Transverse colon (tissue), 4 donors: ENCODE measurements at regions not wholly inside any gene's neighbourhood (a gene's known extent, or its start where the extent isn't known, plus 50 kb on each side); places are given as distances from the start of the nearest gene placed in this dataset.

ENCODE experiments used
- DNase-seq: peaks from one replicate; pipeline ENCODE4 v3.0.0-alpha.2; 2019
- H3K27ac ChIP-seq, 4 donors: fragments of 200-600 bp; sonication (generic); 2 replicates each; pipeline ENCODE4 v1.5.1; 2016 to 2018; ENCODE audit warnings: inconsistent platforms in 4 of 4
- H3K27me3 ChIP-seq: fragments of 200-600 bp; sonication (generic); 2 replicates; pipeline ENCODE4 v1.5.1; 2017; ENCODE audit warnings: inconsistent platforms
- H3K36me3 ChIP-seq, 4 donors: fragments of 200-600 bp; sonication (generic); 2 replicates each; pipeline ENCODE4 v1.5.1; 2017 to 2019; ENCODE audit warnings: inconsistent platforms in 4 of 4
- H3K4me1 ChIP-seq, 4 donors: fragments of 200-600 bp; sonication (generic); 2 replicates each; pipeline ENCODE4 v1.5.1; 2017 to 2020; ENCODE audit warnings: inconsistent platforms in 4 of 4
- H3K4me3 ChIP-seq, 4 donors: fragments of 200-600 bp; sonication (generic); 1 replicate in 1 of 4; 2 replicates in 3 of 4; pipeline versions ENCODE4 v1.5.1 to v1.6.1; 2017 to 2019; ENCODE audit warnings: inconsistent platforms in 4 of 4
- H3K9me3 ChIP-seq, 2 donors: fragments of 200-600 bp; sonication (generic); 2 replicates each; pipeline ENCODE4 v1.5.1; 2017 to 2019; ENCODE audit warnings: inconsistent platforms in 2 of 2
- CTCF ChIP-seq, 5 experiments: fragments of 200-600 bp in 3 of 5; fragments of 450-650 bp in 2 of 5; sonication (generic) in 3 of 5; IDR thresholded peaks; 1 replicate in 2 of 5; 2 replicates in 3 of 5; pipeline ENCODE4 v1.5.1; 2016 to 2017; ENCODE audit warnings: antibody characterized with exemption in 5 of 5, inconsistent platforms in 3 of 5, mild to moderate bottlenecking in 2 of 5, moderate library complexity in 1 of 5
- EP300 ChIP-seq: sonication (generic); formaldehyde crosslinking; IDR thresholded peaks from one replicate; pipeline ENCODE4 v1.6.1; 2017; ENCODE audit warnings: antibody characterized with exemption, low read depth
- POLR2A ChIP-seq: fragments of 450-650 bp; IDR thresholded peaks from one replicate; pipeline ENCODE4 v1.6.1; 2016; ENCODE audit warnings: antibody characterized with exemption, mild to moderate bottlenecking, moderate library complexity
- POLR2AphosphoS5 ChIP-seq, 3 donors: sonication (generic); formaldehyde crosslinking; IDR thresholded peaks; one replicate each; pipeline ENCODE4 v1.6.1; 2016; ENCODE audit warnings: antibody characterized with exemption in 3 of 3
- WGBS, 2 donors: methylation state at CpG; one replicate each; pipeline ENCODE4 v1.1.5; 2018; ENCODE audit warnings: low coverage in 1 of 2; 5-methylcytosine and 5-hydroxymethylcytosine counted together
- in situ Hi-C, 4 donors: fragments of 200-750 bp; cut with MboI; loops; one replicate each; pipeline versions ENCODE4 v1.15.0 to v1.15.1; 2017; ENCODE audit warnings: low sequenced_read_pairs in 3 of 4, low pct_ligation_motif_present in 1 of 4, low pct_unique_long_range_greater_than_20kb in 1 of 4
- intact Hi-C: fragments of 100-400 bp; cut with DNase I; formaldehyde crosslinking; loops from one replicate; pipeline ENCODE4 v1.15.1; 2023; ENCODE audit warnings: low total_unique reads

GRCh38 chr13:64538711-64539110, 2691.4 kb downstream of the PCDH9 start:
- H3K36me3 ChIP-seq = no peaks in the 10 kb centered on the region
- 70 to 83% methylated on average over 2 of the region's 2 CpGs for WGBS, 2 donors
- no peaks in the 10 kb centered on the region for H3K9me3 ChIP-seq
- intact Hi-C loops (no loop called here), in situ Hi-C loops (no loop called here)
- no peaks in the 10 kb centered on the region for H3K27me3 ChIP-seq
- no peak for TF ChIP-seq CTCF (IDR thresholded peaks at IDR 0.05)
- TF ChIP-seq POLR2AphosphoS5 (IDR thresholded peaks at IDR 0.05) = no peak
- no peak for TF ChIP-seq EP300
- TF ChIP-seq POLR2A = no peak
- H3K4me3 ChIP-seq = no peak overlapping the region
- no peak overlapping the region for H3K27ac ChIP-seq
- no peak for DNase-seq
- no peaks in the 10 kb centered on the region for H3K4me1 ChIP-seq

- 56 to 69% methylated on average over 2 of the region's 2 CpGs for WGBS, 2 donors
- TF ChIP-seq POLR2A (no peak), POLR2AphosphoS5 (IDR thresholded peaks at IDR 0.05) (no peak), CTCF (IDR thresholded peaks at IDR 0.05) (no peak), EP300 (no peak)
These were observed 2695.8 kb downstream of the PCDH9 start for GRCh38 chr13:64534302-64534701.

GRCh38 chr13:64531400-64531799, 2698.7 kb downstream of the PCDH9 start:
- Histone ChIP-seq H3K27ac (no peak overlapping the region), H3K4me3 (no peak overlapping the region), H3K4me1 (no peaks in the 10 kb centered on the region), H3K9me3 (no peaks in the 10 kb centered on the region), H3K27me3 (no peaks in the 10 kb centered on the region), H3K36me3 (no peaks in the 10 kb centered on the region)
- no peak for TF ChIP-seq EP300
- TF ChIP-seq POLR2AphosphoS5 (IDR thresholded peaks at IDR 0.05) = no peak
- no peak for TF ChIP-seq POLR2A
- no peak for TF ChIP-seq CTCF (IDR thresholded peaks at IDR 0.05)
- in situ Hi-C loops = no loop called here
- DNase-seq = no peak
- WGBS, 2 donors = 71 to 88% methylated on average over 4 of the region's 4 CpGs
- intact Hi-C loops = no loop called here

More at GRCh38 chr13:64534302-64534701, 2695.8 kb downstream of the PCDH9 start:
- in situ Hi-C loops (no loop called here), intact Hi-C loops (no loop called here)
- no peak for DNase-seq
- Histone ChIP-seq H3K4me1 (no peaks in the 10 kb centered on the region), H3K4me3 (no peak overlapping the region), H3K27me3 (no peaks in the 10 kb centered on the region), H3K27ac (no peak overlapping the region), H3K9me3 (no peaks in the 10 kb centered on the region), H3K36me3 (no peaks in the 10 kb centered on the region)

- no peak for DNase-seq
- H3K4me1 ChIP-seq = no peaks in the 10 kb centered on the region
- TF ChIP-seq POLR2AphosphoS5 (IDR thresholded peaks at IDR 0.05) = no peak
- no peak for TF ChIP-seq POLR2A
- TF ChIP-seq EP300 = no peak
- TF ChIP-seq CTCF (IDR thresholded peaks at IDR 0.05) = peak in 3 of 5 experiments; percentile 31 to 34 (median 32)
- no peak overlapping the region for H3K27ac ChIP-seq
- intact Hi-C loops = no loop called here
- no peak overlapping the region for H3K4me3 ChIP-seq
- in situ Hi-C loops = no loop called here
- no peaks in the 10 kb centered on the region for H3K9me3 ChIP-seq
- WGBS, 2 donors = 61 to 65% methylated on average over 2 of the region's 2 CpGs
- no peaks in the 10 kb centered on the region for H3K36me3 ChIP-seq
- no peaks in the 10 kb centered on the region for H3K27me3 ChIP-seq
These were observed 2700.2 kb downstream of the PCDH9 start for GRCh38 chr13:64529874-64530485.
